Fibroblast of peridontal ligament (primary cell): ENCODE measurements at regions not wholly inside any gene's neighbourhood (a gene's known extent, or its start where the extent isn't known, plus 50 kb on each side); places are given as distances from the start of the nearest gene placed in this dataset.
A peak's percentile ranks its signal among the peaks of the same experiment; 100 is the strongest.
"Not testable (repeated sequence)": the region's sequence is repeated elsewhere in the genome, so short reads cannot be mapped to it uniquely, and the experiment has no call there.

ENCODE experiments used
- DNase-seq: peaks from one replicate; pipeline ENCODE4 v3.0.0-alpha.2; 2010; ENCODE audit errors: extremely low read depth

DNA sequence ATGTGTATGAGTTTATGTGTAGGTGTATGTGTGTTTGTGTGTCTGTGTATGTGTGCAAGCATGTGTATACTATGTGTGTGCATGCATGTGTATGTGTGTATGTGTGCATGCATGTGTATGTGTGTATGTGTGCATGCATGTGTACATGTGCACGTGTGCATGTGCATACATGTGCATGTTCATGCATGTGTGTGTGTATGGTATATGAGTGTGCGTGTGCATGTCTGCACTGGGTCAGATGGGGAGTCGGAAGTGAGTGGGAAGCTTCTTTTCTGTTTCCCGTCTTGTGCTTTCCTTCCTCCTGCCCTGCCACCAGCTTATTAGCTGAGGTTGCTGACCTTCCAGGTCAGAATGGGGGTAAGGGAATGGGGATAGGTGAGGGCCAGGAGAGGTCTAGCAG lies 174.7 kb downstream of the MAP2K4 start:
- no peak for DNase-seq

DNA sequence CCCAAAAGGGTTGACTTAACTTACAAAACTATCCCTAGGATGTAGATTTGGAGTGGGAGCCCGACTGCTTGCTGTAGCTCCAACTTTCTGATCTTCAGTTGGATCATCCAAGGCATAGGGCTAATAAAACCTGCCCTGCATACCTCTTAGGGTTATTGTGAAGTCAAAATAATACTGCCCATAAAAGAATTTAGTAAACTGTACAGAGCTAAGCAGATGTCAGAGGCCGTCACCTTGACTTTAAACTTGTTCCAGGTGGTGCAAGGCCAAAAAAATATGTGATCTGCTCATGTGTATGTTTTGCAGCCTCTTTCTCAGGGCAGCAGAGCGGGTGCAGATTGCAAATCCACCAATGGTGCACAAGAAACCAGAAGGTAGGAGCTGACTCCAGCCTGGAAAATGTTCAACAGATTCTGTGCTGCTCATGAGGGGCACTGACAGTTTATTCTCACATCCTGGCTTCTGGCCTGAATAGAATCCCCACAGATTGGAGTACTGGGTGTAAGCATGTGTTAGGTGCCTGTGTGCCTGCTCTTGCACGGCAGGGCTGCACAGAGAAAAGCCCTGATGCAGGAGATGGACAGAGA lies 180.7 kb downstream of the MAP2K4 start:
- no peak for DNase-seq

DNA sequence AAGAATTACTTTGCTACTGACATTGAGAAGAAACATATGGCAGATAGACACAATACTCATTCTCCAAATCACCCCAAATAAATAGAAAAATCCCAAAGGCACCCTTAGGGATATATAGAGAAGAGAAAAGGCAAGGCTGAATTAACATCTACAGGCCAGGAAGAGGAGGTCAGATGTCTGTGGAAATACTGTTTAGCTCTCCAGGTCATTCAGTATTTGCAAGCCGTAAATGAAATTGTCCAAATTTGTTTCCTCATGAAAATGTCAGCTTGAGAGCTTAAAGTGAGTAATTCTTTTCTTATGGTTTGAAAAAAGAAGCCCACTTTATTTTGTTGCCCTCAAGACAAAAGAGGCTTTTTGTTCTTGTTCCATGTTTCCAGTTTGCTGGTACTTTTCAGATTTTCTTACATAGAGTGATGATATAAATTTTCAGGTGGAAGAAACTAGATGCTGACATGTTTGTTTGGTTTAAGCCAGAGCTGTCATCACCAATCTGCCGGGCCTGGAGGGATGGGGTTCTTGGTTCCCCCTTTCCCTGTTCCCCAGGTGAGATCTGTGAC lies 189.0 kb downstream of the MAP2K4 start:
- DNase-seq, result no peak

DNA sequence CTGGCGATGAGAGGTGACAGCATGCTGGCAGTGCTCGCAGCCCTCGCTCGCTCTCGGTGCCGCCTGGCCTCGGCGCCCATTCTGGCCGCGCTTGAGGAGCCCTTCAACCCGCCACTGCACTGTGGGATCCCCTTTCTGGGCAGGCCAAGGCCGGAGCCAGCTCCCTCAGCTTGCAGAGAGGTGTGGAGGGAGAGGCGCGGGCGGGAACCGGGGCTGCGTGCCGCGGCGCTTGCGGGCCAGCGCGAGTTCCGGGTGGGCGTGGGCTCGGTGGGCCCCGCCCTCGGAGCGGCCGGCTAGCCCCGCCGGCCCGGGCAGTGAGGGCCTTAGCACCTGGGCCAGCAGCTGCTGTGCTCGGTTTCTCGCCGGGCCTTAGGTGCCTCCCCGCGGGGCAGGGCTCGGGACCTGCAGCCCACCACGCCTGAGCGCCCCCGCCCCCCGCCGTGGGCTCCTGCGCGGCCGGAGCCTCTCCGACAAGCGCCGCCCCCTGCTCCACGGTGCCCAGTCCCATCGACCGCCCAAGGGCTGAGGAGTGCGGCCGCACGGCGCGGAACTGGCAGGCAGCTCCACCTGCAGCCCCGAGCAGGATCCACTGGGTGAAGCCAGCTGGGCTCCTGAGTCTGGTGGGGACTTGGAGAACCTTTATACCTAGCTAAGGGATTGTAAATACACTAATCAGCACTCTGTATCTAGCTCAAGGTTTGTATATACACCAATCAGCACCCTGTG lies 200.2 kb downstream of the MAP2K4 start:
- DNase-seq, result not testable (repeated sequence)

DNA sequence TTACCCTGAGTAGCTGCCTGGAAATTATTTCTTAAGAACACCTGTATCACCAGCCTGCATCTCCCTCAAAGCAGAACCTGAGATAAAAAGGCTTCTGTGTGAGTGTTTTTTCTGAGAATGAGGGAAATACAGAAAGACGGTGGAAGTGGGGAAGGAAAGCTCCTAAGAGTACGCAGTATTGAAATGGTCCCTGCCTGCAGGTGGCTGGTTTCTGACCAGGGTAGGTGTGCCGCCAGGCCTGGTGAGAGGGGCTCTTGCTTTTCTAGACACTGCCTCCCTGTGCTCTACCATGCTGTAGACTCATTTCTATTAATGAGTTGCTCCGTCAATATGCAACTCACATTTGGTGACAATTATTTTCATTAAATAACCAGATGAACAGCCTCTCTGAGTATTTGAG lies 201.7 kb downstream of the MAP2K4 start:
- DNase-seq, result no peak

DNA sequence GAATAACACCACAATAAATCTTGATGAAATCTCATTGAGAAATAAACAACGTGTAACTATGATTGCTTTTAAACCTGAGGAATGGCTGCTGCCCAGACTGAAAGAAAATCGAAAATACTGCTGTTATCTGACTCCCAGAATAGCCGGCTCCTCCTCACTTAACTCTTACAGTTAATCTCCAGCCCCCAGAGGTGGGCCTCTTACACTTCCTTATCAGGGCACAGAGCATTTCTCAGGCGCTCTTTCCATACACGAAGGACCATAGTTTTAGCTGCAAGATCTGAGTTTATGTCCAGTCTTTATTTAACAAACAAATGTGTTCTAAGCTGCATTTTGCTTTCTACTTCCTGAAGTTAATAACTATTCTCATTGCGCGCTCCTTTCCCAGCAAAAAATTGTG lies 206.9 kb downstream of the MAP2K4 start:
- DNase-seq, result no peak

DNA sequence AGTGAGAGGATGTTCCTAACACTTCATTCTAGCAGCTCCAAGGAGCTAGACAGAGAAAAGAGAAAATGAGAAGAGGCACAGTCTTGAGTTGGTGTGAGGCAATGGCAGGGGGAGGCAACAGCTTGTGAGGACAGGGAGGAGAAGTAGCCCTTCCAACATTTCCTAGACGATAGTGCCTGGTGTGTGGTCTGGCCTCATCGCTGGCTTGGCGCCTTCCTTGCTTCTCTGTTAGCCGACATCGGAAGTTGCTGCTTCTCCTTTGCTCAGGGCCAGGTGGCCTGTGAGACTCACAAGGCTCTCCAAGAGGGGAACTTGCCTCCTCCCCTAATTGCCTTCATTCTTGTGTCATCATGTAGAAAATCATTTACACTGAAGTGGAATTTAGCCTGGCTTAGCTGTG lies 208.7 kb downstream of the MAP2K4 start:
- no peak for DNase-seq

DNA sequence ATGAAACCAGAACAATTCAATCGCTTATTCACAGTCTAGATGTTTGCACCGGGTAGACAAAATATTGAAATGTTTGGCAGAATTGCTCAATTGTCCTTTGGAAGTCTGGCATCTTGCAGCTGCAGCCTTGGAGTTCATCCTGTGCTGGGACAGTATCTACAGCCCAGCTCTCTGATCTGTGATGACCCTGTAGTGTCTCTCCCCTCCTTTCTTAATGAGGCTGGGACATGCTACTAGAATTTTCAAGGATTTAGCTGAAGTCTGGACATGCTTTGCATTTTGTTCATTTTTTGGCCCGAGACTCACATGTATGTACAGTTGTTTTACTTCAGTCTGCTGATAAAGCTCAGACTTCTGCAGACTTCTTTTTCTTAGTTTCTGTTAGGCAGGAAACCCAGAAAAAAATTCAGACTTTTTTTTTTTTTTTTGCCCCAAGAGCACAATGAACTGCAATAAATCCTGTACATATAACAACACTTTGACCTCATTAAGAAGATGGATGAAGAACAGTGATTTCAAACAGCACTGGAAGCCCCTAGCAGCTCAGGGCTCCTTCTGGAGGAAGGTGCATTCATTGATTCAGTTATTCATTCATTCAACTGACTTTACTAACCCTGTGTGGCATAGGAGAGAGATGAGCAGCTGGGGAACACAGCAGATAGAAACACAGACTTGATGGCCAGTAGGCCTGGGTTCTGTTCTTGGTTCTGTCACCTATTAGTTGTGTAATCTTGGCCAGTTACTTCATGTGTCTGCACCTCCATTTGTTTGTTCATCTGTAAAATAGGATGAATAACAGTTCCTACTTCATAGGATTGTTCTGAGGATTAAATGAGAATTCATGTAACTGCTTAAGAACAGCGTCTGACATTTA lies 210.0 kb downstream of the MAP2K4 start:
- DNase-seq, result no peak

DNA sequence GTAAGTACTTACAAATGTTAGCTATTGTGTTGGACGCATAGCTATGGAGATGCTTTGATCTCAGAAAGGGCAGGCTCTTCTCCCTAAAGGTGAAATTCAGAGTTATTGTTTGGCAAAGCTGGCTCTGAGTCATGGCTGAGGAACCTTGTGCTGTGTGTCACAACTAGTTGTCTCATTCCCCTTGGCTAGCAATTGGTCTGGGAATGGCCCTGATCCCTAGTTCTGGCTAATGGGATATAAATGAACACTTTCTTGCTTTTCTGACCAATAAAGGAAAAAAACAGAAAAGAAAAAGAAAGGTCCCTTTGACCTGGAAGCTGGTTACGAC lies 210.6 kb downstream of the MAP2K4 start:
- no peak for DNase-seq

DNA sequence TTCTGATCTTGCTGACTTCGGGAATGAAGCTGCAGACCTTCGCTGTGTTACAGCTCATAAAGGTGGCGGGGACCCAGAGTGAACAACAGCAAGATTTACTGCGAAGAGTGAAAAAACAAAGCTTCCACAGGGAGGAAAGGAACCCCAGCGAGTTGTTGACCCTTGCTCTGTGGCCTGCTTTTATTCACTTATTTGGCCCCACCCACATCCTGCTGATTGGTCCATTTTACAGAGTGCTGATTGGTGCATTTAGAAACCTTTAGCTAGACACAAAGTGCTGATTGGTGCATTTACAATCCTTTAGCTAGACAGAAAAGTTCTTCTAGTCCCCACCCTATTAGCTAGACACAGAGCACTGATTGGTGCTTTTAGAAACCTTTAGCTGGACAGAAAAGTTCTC lies 218.3 kb downstream of the MAP2K4 start:
- DNase-seq, result not testable (repeated sequence)

DNA sequence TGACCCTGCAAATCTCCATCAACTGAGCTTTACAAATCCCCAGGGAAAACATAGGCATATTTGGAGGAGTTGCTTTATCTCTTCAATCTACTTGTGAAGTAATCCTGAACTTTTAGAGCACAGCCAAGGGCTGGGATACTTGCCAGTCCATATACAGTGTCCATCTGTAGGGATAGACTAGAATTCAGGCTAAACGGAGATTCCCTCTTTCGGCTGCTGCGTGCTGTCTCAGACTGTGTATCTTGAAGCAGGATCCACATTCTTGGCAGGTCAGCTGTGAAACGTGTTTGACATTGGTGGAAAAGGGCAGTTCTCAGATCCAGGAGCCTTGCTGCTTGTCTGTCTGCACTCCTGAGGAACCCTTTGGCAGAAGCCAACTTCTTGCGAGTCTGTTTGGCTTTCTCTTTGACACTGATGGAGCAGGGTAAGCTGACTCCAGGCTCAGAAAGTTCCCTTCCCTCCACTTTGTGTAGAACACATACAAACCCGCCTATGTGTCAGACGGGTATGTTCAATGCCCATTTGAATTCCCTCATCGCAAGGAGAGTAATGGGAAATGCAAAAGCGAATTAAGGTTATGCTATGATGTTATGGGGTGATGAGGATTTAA lies 221.8 kb downstream of the MAP2K4 start:
- DNase-seq, result no peak

DNA sequence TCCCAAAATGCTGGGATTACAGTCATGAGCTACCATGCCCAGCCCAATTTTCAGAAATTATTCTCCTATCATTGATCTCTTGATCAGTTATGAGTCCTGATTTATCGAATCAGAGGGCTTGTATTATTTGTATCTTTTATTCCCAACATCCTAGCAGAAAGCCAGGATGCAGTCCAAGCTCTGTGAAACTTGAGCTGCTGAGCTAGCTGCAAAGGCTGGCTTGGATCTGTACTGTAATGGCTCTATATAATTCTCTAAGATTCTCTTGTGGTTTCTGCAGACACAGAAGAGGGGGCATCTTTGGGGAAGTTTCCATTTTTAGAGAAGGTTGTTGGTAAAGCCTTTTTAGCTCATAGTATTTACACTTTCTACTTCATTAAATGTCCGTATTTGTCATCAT lies 227.1 kb downstream of the MAP2K4 start:
- no peak for DNase-seq

DNA sequence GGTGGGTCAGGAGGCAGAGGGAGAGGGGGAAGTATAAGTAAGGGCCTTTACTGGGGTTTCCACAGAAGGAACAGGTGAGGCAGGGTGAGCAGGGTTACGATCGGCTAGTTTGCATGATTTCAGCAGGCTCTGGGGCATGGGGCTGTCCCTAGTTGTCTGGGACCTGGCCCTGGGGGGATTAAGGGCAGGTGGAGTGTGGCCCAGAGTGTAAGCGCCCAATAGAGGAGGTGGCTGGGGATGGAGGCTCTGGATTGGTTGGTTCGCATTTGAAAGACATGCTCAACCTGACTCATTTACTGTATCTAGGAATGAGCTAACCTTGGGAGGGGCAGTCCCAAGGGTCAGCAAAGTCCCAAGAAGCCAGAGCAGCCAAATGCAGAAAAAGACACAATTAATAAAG lies 230.3 kb downstream of the MAP2K4 start:
- no peak for DNase-seq

DNA sequence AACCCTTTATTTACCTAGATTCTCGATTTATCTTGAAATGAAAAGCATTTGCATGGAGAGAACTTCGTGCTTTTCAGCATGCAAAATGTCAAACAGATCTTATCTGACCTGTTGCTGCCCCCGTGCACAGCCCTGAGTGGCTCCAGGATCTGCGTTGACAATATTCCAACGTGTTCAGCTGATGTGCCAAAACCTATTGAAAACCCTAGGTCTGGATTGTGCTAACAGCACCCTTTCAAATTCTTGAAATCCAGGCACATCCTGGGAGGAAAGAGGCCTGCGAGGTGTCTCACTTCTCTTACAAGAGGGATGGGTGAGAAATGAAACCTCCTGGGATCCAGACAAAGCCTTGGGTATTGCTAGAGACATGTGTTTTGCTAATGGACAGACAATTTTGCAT lies 231.8 kb downstream of the MAP2K4 start:
- no peak for DNase-seq

DNA sequence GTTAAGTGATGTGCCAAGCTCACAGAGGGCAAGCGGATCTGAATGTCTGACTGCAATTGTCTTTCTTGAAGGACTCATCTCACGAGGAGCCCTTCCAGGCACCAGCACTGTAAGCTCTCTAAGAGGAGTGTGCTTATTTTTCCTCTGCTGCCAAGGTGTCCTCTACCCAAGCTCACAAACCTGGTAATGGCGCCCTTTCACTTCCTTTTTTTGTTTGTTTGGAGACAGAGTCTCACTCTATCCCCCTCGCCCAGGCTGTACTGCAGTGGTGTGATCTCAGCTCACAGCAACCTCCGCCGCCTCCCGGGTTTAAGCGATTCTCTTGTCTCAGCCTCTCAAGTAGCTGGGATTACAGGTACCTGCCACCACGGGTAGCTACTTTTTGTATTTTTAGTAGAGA lies 233.8 kb downstream of the MAP2K4 start:
- no peak for DNase-seq

DNA sequence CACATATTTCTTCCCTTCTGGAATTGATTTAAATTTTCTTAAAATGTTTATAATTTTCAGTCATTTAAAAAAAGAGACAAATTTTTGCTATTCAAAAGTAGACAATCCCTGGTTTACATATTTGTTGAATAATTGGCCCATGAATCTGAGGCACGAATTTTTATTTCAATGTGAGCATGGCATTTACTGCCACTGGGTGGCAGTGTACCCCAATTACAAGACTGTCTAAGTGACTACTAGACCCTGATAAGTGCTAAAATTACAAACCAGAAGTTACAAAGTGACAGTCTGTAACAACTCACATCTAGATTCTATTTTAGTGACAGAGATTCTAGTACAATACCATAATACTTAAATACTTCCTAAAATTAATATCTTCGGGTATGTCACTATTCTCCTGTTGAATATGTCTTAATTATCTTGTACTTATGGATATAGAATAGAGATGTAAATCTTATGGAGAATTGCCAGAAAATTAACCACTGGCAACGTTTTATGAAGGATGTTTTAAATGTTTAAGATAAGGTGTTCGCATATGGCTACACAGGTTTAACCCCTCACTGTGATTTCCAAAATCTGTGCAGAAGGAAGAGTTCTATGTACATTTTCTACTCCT lies 235.8 kb downstream of the MAP2K4 start:
- DNase-seq, result peak; percentile 65

DNA sequence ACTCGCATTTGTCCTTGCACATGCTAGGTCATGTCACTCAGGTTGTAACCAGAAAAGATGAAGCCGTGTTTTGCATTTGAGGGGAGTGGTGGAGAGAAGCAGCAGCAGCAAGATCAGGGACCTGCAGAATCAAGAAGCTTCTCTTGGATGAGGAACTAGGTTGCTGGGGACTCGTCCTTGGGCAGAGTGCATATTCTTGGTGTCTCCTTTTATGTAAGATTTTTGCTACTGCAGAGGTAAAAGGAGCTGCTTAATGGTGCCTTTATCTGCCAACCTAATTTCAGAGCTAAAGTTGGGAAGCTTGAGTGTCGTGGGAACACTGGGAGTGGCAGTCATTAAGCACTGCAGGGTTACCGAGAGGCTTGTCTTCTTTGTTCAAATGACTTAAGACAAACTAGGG lies 236.5 kb downstream of the MAP2K4 start:
- no peak for DNase-seq

DNA sequence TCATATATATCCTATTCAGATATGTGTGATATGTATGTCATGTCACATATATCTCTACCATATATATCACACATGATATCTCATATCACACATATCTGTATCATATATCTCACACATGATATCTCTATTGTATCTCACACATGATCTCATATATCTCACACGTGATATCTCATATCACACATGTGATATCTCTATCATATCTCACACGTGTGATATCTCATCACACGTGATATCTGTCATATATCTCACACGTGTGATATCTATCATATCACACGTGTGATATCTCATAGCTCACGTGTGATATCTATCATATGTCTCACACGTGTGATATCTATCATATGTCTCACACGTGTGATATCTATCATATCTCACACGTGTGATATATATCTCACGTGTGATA lies 240.7 kb downstream of the MAP2K4 start:
- no peak for DNase-seq

DNA sequence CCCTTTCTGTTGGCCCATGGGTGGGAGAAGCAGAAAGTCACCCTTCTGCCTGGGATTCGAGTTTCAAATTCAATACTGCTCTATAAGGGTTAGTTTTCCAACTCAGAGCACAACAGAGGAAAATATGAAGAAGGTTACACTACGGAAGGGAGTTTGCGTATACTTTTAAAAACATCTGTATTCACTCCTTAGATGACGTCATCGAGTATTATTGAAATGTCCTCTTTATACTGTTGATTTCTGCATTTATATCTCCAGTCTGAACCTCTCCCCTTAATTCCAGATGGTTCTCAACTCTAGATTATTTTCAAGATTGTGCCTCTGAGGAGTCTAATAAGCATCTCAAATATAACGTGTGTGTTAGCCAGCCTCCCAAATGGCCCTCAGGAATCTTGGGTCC lies 249.1 kb downstream of the MAP2K4 start:
- DNase-seq, result no peak

DNA sequence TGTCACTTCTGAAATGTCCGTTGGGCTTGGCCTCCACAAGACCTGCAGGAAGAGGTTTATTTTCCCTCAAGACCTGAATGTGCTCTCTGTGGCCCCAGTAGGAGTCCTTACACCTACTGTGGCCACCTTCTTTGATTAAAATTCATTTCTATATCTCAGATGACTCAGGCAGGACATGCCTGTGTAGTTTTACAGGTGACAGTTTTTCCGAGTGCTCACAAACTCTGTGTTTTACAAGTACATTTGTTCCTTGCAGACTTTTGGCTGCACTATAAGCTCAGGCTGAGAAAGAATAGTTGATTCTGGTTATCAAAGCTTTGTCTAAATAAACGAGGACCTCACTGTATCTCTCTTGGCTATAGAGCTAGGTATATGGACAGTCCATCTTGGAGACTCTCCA lies 257.1 kb downstream of the MAP2K4 start:
- no peak for DNase-seq

DNA sequence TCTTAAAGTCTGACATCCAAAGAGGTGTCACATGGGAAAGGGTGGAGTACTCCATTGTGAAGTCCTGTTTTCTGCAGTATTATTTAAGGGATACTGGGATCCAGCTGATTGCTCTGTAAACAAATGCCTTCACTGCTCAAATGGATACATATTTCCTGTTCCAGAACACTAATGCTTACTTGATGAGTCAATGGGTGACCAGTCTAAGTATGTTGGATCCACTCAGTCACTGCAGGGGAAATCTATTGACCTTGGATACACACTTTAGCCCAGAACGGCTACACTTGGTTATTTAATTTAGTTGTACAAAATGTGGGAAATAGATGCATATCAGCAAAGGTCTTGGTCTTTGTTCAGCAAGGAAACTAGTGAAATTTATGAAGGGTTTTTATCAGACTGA lies 261.4 kb downstream of the MAP2K4 start:
- DNase-seq, result peak; percentile 18

DNA sequence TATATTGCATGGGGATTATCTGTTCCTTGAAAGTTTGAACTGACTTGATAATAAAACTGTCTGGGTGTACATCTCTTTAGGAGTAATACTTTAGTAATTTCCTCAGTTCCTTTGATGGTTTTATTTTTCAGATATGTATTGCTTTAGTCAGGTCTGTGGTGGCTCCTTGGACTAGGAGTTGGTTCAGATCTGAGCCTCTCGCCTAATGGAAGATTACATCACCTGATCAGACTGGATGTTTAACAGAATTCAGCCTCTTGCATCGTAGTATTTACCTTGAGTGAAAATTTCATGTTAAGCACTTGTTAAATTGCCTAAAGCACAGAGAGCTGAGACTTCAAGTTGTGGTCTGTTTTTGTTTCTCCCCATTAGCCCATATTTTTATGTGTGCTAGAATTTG lies 267.3 kb downstream of the MAP2K4 start:
- no peak for DNase-seq
